ENCODE measurements at regions not wholly inside any gene's neighbourhood (a gene's known extent, or its start where the extent isn't known, plus 50 kb on each side); places are given as distances from the start of the nearest gene placed in this dataset.

GRCh38 chr7:25495342-25496250, 267.3 kb upstream of the NPVF start:
- no peak for DNase-seq (ENCODE audit: extremely low read depth, low read depth)

- no peak for DNase-seq (ENCODE audit: extremely low read depth, low read depth)
These were observed 268.4 kb upstream of the NPVF start for GRCh38 chr7:25496476-25497368.

- no peak for DNase-seq (ENCODE audit: extremely low read depth, low read depth)
These were observed 272.2 kb upstream of the NPVF start for GRCh38 chr7:25500393-25500921.

- no peak for DNase-seq (ENCODE audit: extremely low read depth, low read depth)
These were observed 275.0 kb upstream of the NPVF start for GRCh38 chr7:25503306-25503705.

- DNase-seq (ENCODE audit: extremely low read depth, low read depth): no peak
These were observed 283.9 kb upstream of the NPVF start for GRCh38 chr7:25512061-25512687.

GRCh38 chr7:25515633-25516275, 287.5 kb upstream of the NPVF start:
- DNase-seq (ENCODE audit: extremely low read depth, low read depth): no peak

- DNase-seq (ENCODE audit: extremely low read depth, low read depth): no peak
These were observed 289.6 kb upstream of the NPVF start for GRCh38 chr7:25517906-25518305.

- no peak for DNase-seq (ENCODE audit: extremely low read depth, low read depth)
These were observed 291.7 kb upstream of the NPVF start for GRCh38 chr7:25520017-25520416.

GRCh38 chr7:25520516-25520915, 292.2 kb upstream of the NPVF start:
- no peak for DNase-seq (ENCODE audit: extremely low read depth, low read depth)

- no peak for DNase-seq (ENCODE audit: extremely low read depth, low read depth)
These were observed 292.9 kb upstream of the NPVF start for GRCh38 chr7:25521236-25521635.

GRCh38 chr7:25522727-25523126, 294.4 kb upstream of the NPVF start:
- DNase-seq (ENCODE audit: extremely low read depth, low read depth): no peak

GRCh38 chr7:25527665-25528170, 299.4 kb upstream of the NPVF start:
- no peak for DNase-seq (ENCODE audit: extremely low read depth, low read depth)

GRCh38 chr7:25529320-25529719, 301.0 kb upstream of the NPVF start:
- DNase-seq (ENCODE audit: extremely low read depth, low read depth): no peak

GRCh38 chr7:25536851-25537250, 308.6 kb upstream of the NPVF start:
- DNase-seq (ENCODE audit: extremely low read depth, low read depth): no peak

GRCh38 chr7:25537662-25538375, 309.5 kb upstream of the NPVF start:
- DNase-seq (ENCODE audit: extremely low read depth, low read depth): no peak

GRCh38 chr7:25541094-25541821, 313.0 kb upstream of the NPVF start:
- DNase-seq (ENCODE audit: extremely low read depth, low read depth): no peak

GRCh38 chr7:25541877-25542276, 313.6 kb upstream of the NPVF start:
- DNase-seq (ENCODE audit: extremely low read depth, low read depth): no peak

- DNase-seq (ENCODE audit: extremely low read depth, low read depth): no peak
These were observed 314.9 kb upstream of the NPVF start for GRCh38 chr7:25543210-25543609.

GRCh38 chr7:25543798-25544197, 315.5 kb upstream of the NPVF start:
- no peak for DNase-seq (ENCODE audit: extremely low read depth, low read depth)
